ENCODE measurements at regions not wholly inside any gene's neighbourhood (a gene's known extent, or its start where the extent isn't known, plus 50 kb on each side); places are given as distances from the start of the nearest gene placed in this dataset.

DNA sequence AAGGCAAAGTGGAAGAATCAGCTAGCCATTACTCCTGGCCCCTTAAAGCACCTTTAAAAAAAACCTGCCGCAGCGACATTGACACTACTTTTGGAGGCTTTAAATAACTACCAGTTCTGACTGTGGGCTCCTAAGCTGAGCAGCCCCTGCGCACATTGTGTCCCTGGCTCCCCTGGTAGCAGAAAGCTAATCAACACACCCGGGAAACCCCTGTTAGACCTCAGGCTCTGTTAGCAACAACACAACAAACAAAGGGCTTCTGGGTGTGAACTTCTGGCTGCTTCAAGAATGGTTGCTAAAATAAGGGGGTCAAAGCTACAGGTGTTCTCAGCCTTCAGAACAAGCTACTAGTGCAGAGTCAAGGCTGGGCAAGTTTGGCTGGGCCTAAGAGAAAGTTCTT is 83.6 kb downstream of the TMEM100 start:
- Histone ChIP-seq H3K36me3 (ENCODE audit: control insufficient read depth in 2 of 4, insufficient read depth in 4 of 4, low read length in 3 of 4) (no peaks in the 10 kb centered on the region), H3K23ac (ENCODE audit: insufficient read length) (no peak overlapping the region), H3K9ac (replicated peaks in 1 of 4; ENCODE audit: extremely low read depth in 1 of 4, low read depth in 3 of 4, low read length in 3 of 4) (no peak overlapping the region), H4K20me1 (replicated peaks in 1 of 2; ENCODE audit: control insufficient read depth in 1 of 2, insufficient read depth in 2 of 2, low read length in 2 of 2) (no peaks in the 10 kb centered on the region), H3K18ac (ENCODE audit: extremely low read depth, low read length) (no peak overlapping the region), H2BK15ac (ENCODE audit: low read length) (no peak overlapping the region), H2AFZ (ENCODE audit: low read length) (no peak overlapping the region), H3K23me2 (ENCODE audit: low read depth, low read length) (no peaks in the 10 kb centered on the region), H2BK12ac (ENCODE audit: low read depth, low read length) (no peak overlapping the region), H2BK5ac (ENCODE audit: low read depth, low read length) (no peak overlapping the region), H2BK120ac (replicated peaks; ENCODE audit: low read depth, low read length) (no peak overlapping the region), H4K8ac (ENCODE audit: extremely low read depth, insufficient read depth, low read length) (no peak overlapping the region), H3K4me2 (ENCODE audit: insufficient read depth in 1 of 2, low read depth in 2 of 2, low read length in 2 of 2) (no peak overlapping the region), H3K27me3 (replicated peaks in 1 of 4; ENCODE audit: control insufficient read depth in 3 of 4, extremely low read depth in 1 of 4, insufficient read depth in 3 of 4, low read length in 3 of 4) (no peaks in the 10 kb centered on the region), H3K27ac (ENCODE audit: low read depth, low read length) (no peak overlapping the region), H3K9me3 (ENCODE audit: insufficient read depth in 2 of 2, low read depth in 1 of 2, low read length in 1 of 2) (no peaks in the 10 kb centered on the region; a peak in 1 of 4 replicates), H2BK20ac (ENCODE audit: low read length) (no peak overlapping the region), H3K79me1 (ENCODE audit: low read depth, low read length) (no peaks in the 10 kb centered on the region), H4K91ac (replicated peaks; ENCODE audit: insufficient read length, low read length) (no peak overlapping the region), H4K5ac (ENCODE audit: insufficient read length, low read depth, low read length) (no peak overlapping the region), H2AK5ac (ENCODE audit: low read depth, low read length) (no peak overlapping the region), H3K4me3 (ENCODE audit: extremely low read depth in 1 of 4, insufficient read depth in 2 of 4, low read depth in 3 of 4, low read length in 4 of 4) (no peak overlapping the region), H3K14ac (ENCODE audit: insufficient read length) (no peak overlapping the region), H3K56ac (replicated peaks; ENCODE audit: insufficient read length, low read depth, low read length) (no peak overlapping the region), H3K4me1 (replicated peaks in 1 of 4; ENCODE audit: control insufficient read depth in 3 of 4, insufficient read depth in 4 of 4, low read length in 3 of 4) (peaks cover 0 to 7% (median 1%) of the 10 kb centered on the region in 4 experiments; a peak in 3 of 7 replicates), H3K4ac (replicated peaks; ENCODE audit: insufficient read length, low read depth, low read length) (no peak overlapping the region), H3K79me2 (ENCODE audit: control insufficient read depth in 1 of 2, insufficient read depth in 2 of 2, low read length in 2 of 2) (no peaks in the 10 kb centered on the region)
- no peak for DNase-seq (ENCODE audit: low read depth in 1 of 2, low spot score in 2 of 2)
- FAIRE-seq: no peak
- POLR2A ChIA-PET (ENCODE audit: partially characterized antibody): no interaction called here
- 75% methylated on average over 4 of the region's 4 CpGs; no CpG with 5 or more reads in 1 of the 2 experiments for WGBS, 2 experiments (ENCODE audit: extremely low coverage in 1 of 2, insufficient coverage in 1 of 2, insufficient read length in 1 of 2, insufficient replicate concordance in 2 of 2, low coverage in 1 of 2, low lambda C conversion rate in 2 of 2, missing lambda C conversion rate in 1 of 2)
- TF ChIP-seq TAF7 (optimal IDR thresholded peaks at IDR 0.05; ENCODE audit: borderline replicate concordance, low read depth, low read length): no peak
- TF ChIP-seq RAD21 (IDR thresholded peaks at IDR 0.05 in 1 of 2, conservative IDR thresholded peaks at IDR 0.05 in 1 of 2; ENCODE audit: low read depth in 2 of 2, low read length in 2 of 2): no peak
- no peak for TF ChIP-seq SP2 (IDR thresholded peaks at IDR 0.05; ENCODE audit: low read length)
- no peak for TF ChIP-seq TEAD4 (IDR thresholded peaks at IDR 0.05; ENCODE audit: low read depth, low read length)
- TF ChIP-seq, protein P1, sequence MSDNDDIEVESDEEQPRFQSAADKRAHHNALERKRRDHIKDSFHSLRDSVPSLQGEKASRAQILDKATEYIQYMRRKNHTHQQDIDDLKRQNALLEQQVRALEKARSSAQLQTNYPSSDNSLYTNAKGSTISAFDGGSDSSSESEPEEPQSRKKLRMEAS (IDR thresholded peaks at IDR 0.05): no peak
- CTCF ChIA-PET (ENCODE audit: partially characterized antibody): interaction anchor here (0.6 to 6.5 kb wide), 9 partner anchors 22 to 132 kb away, joined by 3 to 38 read pairs (median 4); no protein-coding TSS in a partner anchor

Measured in H1 (cell line).